K562 (cell line): ENCODE measurements at regions not wholly inside any gene's neighbourhood (a gene's known extent, or its start where the extent isn't known, plus 50 kb on each side); places are given as distances from the start of the nearest gene placed in this dataset.

Source experiments
- ATAC-seq: fragments of 200-7000 bp; cut with Tn5 transposase; 3 replicates; pipeline ENCODE4 v1.9.1; 2020; ENCODE audit warnings: moderate library complexity
- BruUV-seq: library from RNA; stranded (reverse); fragments of 400-500 nt; replicated peaks from 2 replicates; lab custom pipeline; 2021; lab: Mats Ljungman, UMichigan
- CTCF ChIA-PET: fragments of 300-600 bp; formaldehyde crosslinking; extraction: SDS; loops from one replicate; lab custom pipeline; 2021; ENCODE audit warnings: low intra/inter-chr PET ratio; lab: Yijun Ruan, JAX
- POLR2A ChIA-PET: fragments of 300-600, 350-650 bp; sonication (Branson Sonifier 250); formaldehyde crosslinking; extraction: SDS; loops from one replicate; lab custom pipeline; 2021; ENCODE audit warnings: antibody characterized with exemption, inconsistent platforms; lab: Yijun Ruan, JAX
- DNase-seq, 4 experiments: peaks; one replicate each; pipeline versions ENCODE4 v3.0.0 to v3.0.0-alpha.2; 2011 to 2018; ENCODE audit warnings: low spot score in 3 of 4, mixed read lengths in 3 of 4; ENCODE audit errors: extremely low read depth in 1 of 4
- FAIRE-seq: peaks from 2 replicates; lab custom pipeline; 2011; peaks lifted over from hg19 to GRCh38; lab: Jason Lieb, UNC
- H2AFZ ChIP-seq: 2 replicates; pipeline ENCODE4 v1.6.0; 2011; ENCODE audit warnings: low read depth, low read length, control low read depth, inconsistent platforms
- H3K27ac ChIP-seq: fragments of 200-600 bp; 3 replicates; pipeline ENCODE4 v1.8.0; 2011; ENCODE audit warnings: low read depth, mild to moderate bottlenecking, control low read depth, inconsistent platforms, low read length, moderate library complexity, mixed read lengths; ENCODE audit errors: extremely low read depth
- H3K27me3 ChIP-seq, 2 experiments: fragments of 300-600 bp in 1 of 2; 2 replicates in 1 of 2; 3 replicates in 1 of 2; pipeline versions ENCODE4 v1.6.0 to v1.8.0; 2011; ENCODE audit warnings: inconsistent platforms in 2 of 2, low read length in 2 of 2, mild to moderate bottlenecking in 1 of 2, mixed read lengths in 1 of 2, moderate library complexity in 1 of 2; ENCODE audit not compliant: control insufficient read depth in 2 of 2, insufficient read depth in 2 of 2
- H3K36me3 ChIP-seq: fragments of 300-600 bp; 3 replicates; pipeline ENCODE4 v1.8.0; 2011; ENCODE audit warnings: mild to moderate bottlenecking, low read length, inconsistent platforms; ENCODE audit not compliant: control insufficient read depth, insufficient read depth
- H3K4me1 ChIP-seq, 2 experiments: fragments of 200-600 bp in 1 of 2; replicated peaks in 1 of 2; 2 replicates in 1 of 2; 3 replicates in 1 of 2; pipeline versions ENCODE4 v1.5.1 to v1.8.0; 2011; ENCODE audit warnings: inconsistent platforms in 2 of 2, low read length in 2 of 2, mild to moderate bottlenecking in 1 of 2, mixed read lengths in 1 of 2, moderate library complexity in 1 of 2; ENCODE audit not compliant: control insufficient read depth in 2 of 2, insufficient read depth in 2 of 2
- H3K4me2 ChIP-seq: 2 replicates; pipeline ENCODE4 v1.6.1; 2011; ENCODE audit warnings: low read length, control low read depth, inconsistent platforms, mixed read lengths; ENCODE audit not compliant: insufficient read depth
- H3K4me3 ChIP-seq: fragments of 200-600 bp; sonication (generic), shearing (Covaris generic); 2 replicates; pipeline ENCODE4 v1.5.1; 2016; ENCODE audit warnings: control low read depth, inconsistent platforms
- H3K79me2 ChIP-seq: fragments of 200-600 bp; 3 replicates; pipeline ENCODE4 v1.8.0; 2011; ENCODE audit warnings: low read length, inconsistent platforms; ENCODE audit not compliant: control insufficient read depth, insufficient read depth
- H3K9ac ChIP-seq, 2 experiments: 2 replicates each; pipeline versions ENCODE4 v1.6.0 to v1.6.1; 2011; ENCODE audit warnings: low read depth in 2 of 2, low read length in 2 of 2, control low read depth in 1 of 2, inconsistent platforms in 1 of 2, mild to moderate bottlenecking in 1 of 2, mixed read lengths in 1 of 2; ENCODE audit not compliant: insufficient read depth in 1 of 2
- H3K9me1 ChIP-seq: one replicate; pipeline ENCODE4 v1.6.0; 2011; ENCODE audit warnings: inconsistent platforms, mild to moderate bottlenecking, low read length, moderate library complexity; ENCODE audit not compliant: control insufficient read depth, insufficient read depth
- H3K9me3 ChIP-seq: replicated peaks from 2 replicates; pipeline ENCODE4 v1.5.1; 2011; ENCODE audit warnings: low read depth, low read length, inconsistent platforms; ENCODE audit not compliant: control insufficient read depth, insufficient read depth
- H4K20me1 ChIP-seq: replicated peaks from 2 replicates; pipeline ENCODE4 v1.6.1; 2011; ENCODE audit warnings: low read length, inconsistent platforms, mixed read lengths; ENCODE audit not compliant: control insufficient read depth, insufficient read depth
- PRDM10 ChIP-seq: fragments of 450-650 bp; IDR thresholded peaks from 2 replicates; pipeline ENCODE4 v1.6.1; 2018; ENCODE audit not compliant: partially characterized antibody
- RBFOX2 ChIP-seq: fragments of 200-400 bp; formaldehyde crosslinking; IDR thresholded peaks from 2 replicates; pipeline ENCODE4 v1.6.1; 2017; ENCODE audit warnings: low read depth, mild to moderate bottlenecking, low read length, moderate library complexity
- ZNF143 ChIP-seq: sonication (generic); formaldehyde crosslinking; IDR thresholded peaks from 2 replicates; pipeline ENCODE4 v1.9.0; 2022; ENCODE audit warnings: mild to moderate bottlenecking, missing genetic modification reagents
- WGBS: fragments of 100-300 bp; shearing (Covaris generic); methylation state at CpG from one replicate; pipeline ENCODE4 v1.1.6; 2016; ENCODE audit warnings: low coverage, mixed read lengths; ENCODE audit not compliant: insufficient coverage; ENCODE audit errors: missing lambda C conversion rate; 5-methylcytosine and 5-hydroxymethylcytosine counted together
- in situ Hi-C: fragments of 300-500 bp; cut with MboI; formaldehyde crosslinking; loops from 4 replicates; pipeline ENCODE4 v1.15.0; 2018; ENCODE audit warnings: inconsistent platforms, mixed read lengths
- intact Hi-C: fragments of 100-400 bp; cut with micrococcal nuclease; formaldehyde crosslinking; loops from 2 replicates; pipeline ENCODE4 v1.14.2; 2022

GRCh38 chr5:164057121-164057520 is 551.7 kb downstream of the MAT2B start:
- H3K9ac ChIP-seq, result no peak overlapping the region
- WGBS, result 5% methylated on average over 2 of the region's 2 CpGs
- no peaks in the 10 kb centered on the region for H3K4me1 ChIP-seq
- CTCF ChIA-PET, result no interaction called here
- H3K4me3 ChIP-seq, result no peak overlapping the region
- intact Hi-C loops (no loop called here), in situ Hi-C loops (no loop called here)
- POLR2A ChIA-PET, result no interaction called here
- no peaks in the 10 kb centered on the region for H3K79me2 ChIP-seq
- H3K9me1 ChIP-seq, result no peaks in the 10 kb centered on the region
- H2AFZ ChIP-seq, result no peak overlapping the region
- DNase-seq (no peak), ATAC-seq (no peak), FAIRE-seq (no peak)
- H3K27me3 ChIP-seq, result no peaks in the 10 kb centered on the region
- no peaks in the 10 kb centered on the region for H3K9me3 ChIP-seq
- no peaks in the 10 kb centered on the region for H3K36me3 ChIP-seq
- TF ChIP-seq ZNF143, result no peak
- TF ChIP-seq PRDM10, result peak; percentile 84
- TF ChIP-seq RBFOX2, result no peak
- no peak overlapping the region for H3K4me2 ChIP-seq
- no peaks in the 10 kb centered on the region for H4K20me1 ChIP-seq
- no TSS peak for BruUV-seq
- no peak overlapping the region for H3K27ac ChIP-seq
